ENCODE measurements at regions not wholly inside any gene's neighbourhood (a gene's known extent, or its start where the extent isn't known, plus 50 kb on each side); places are given as distances from the start of the nearest gene placed in this dataset.
A peak's percentile ranks its signal among the peaks of the same experiment; 100 is the strongest.

DNA sequence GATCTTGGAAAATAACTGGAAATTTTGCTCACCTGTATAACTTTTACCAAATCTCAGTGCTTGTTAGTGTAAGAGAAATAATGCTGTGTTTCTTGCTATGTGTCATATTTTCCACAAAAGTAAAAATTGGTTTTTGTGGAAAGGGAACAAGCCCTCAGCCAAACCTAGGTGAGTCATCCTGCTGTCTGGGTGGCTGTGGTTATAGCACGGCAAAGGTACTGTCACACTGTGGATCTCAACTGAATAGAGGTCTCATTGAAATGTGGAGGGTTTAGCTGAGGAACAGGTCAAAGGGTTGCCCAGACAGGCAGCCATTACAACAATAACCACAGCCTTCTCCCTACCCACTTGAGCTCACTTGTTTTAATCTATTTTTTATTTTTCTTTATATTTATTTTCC is 338.8 kb upstream of the DACH1 start:
- TF ChIP-seq, protein P1, sequence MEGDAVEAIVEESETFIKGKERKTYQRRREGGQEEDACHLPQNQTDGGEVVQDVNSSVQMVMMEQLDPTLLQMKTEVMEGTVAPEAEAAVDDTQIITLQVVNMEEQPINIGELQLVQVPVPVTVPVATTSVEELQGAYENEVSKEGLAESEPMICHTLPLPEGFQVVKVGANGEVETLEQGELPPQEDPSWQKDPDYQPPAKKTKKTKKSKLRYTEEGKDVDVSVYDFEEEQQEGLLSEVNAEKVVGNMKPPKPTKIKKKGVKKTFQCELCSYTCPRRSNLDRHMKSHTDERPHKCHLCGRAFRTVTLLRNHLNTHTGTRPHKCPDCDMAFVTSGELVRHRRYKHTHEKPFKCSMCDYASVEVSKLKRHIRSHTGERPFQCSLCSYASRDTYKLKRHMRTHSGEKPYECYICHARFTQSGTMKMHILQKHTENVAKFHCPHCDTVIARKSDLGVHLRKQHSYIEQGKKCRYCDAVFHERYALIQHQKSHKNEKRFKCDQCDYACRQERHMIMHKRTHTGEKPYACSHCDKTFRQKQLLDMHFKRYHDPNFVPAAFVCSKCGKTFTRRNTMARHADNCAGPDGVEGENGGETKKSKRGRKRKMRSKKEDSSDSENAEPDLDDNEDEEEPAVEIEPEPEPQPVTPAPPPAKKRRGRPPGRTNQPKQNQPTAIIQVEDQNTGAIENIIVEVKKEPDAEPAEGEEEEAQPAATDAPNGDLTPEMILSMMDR (IDR thresholded peaks at IDR 0.05 in 2 of 3, conservative IDR thresholded peaks at IDR 0.05 in 1 of 3; ENCODE audit: borderline replicate concordance in 1 of 3, insufficient read depth in 1 of 3, low read depth in 2 of 3, low read length in 2 of 3): no peak
- TF ChIP-seq CEBPB (IDR thresholded peaks at IDR 0.05; ENCODE audit: low read depth) (no peak), ZFX (IDR thresholded peaks at IDR 0.05) (no peak), ELF1 (IDR thresholded peaks at IDR 0.05; ENCODE audit: borderline replicate concordance, low read depth) (no peak), POLR2A (IDR thresholded peaks at IDR 0.05; ENCODE audit: borderline replicate concordance, extremely low read depth, insufficient read depth, insufficient read length) (no peak), EGR1 (IDR thresholded peaks at IDR 0.05; ENCODE audit: low read depth) (no peak), SP1 (IDR thresholded peaks at IDR 0.05; ENCODE audit: low read depth) (no peak), EZH2phosphoT487 (IDR thresholded peaks at IDR 0.05; ENCODE audit: borderline replicate concordance) (no peak), EZH2 (IDR thresholded peaks at IDR 0.05) (no peak), JUND (IDR thresholded peaks at IDR 0.05) (0 out of 2 replicates have a peak, but pooled peaks have one; percentile 12), YY1 (IDR thresholded peaks at IDR 0.05; ENCODE audit: extremely low read depth, insufficient replicate concordance, low read depth, low read length) (no peak), POLR2AphosphoS5 (IDR thresholded peaks at IDR 0.05; ENCODE audit: low read depth, low read length) (no peak)
- TF ChIP-seq, protein P2, sequence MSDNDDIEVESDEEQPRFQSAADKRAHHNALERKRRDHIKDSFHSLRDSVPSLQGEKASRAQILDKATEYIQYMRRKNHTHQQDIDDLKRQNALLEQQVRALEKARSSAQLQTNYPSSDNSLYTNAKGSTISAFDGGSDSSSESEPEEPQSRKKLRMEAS (IDR thresholded peaks at IDR 0.05): no peak
- TF ChIP-seq, protein P3, sequence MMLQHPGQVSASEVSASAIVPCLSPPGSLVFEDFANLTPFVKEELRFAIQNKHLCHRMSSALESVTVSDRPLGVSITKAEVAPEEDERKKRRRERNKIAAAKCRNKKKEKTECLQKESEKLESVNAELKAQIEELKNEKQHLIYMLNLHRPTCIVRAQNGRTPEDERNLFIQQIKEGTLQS (IDR thresholded peaks at IDR 0.05): no peak
